HG02642 (cell line): ENCODE measurements at regions not wholly inside any gene's neighbourhood (a gene's known extent, or its start where the extent isn't known, plus 50 kb on each side); places are given as distances from the start of the nearest gene placed in this dataset.
"Not testable (repeated sequence)": the region's sequence is repeated elsewhere in the genome, so short reads cannot be mapped to it uniquely, and the experiment has no call there.

ENCODE experiments used
- ATAC-seq: cut with Tn5 transposase; IDR thresholded peaks from one replicate; pipeline ENCODE4 v1.9.1; 2021; ENCODE audit warnings: mild to moderate bottlenecking; ENCODE audit not compliant: unreplicated experiment, poor library complexity

GRCh38 chr18:1097991-1098735, 193.5 kb downstream of the ADCYAP1 start:
- ATAC-seq, result not testable (repeated sequence)

DNA sequence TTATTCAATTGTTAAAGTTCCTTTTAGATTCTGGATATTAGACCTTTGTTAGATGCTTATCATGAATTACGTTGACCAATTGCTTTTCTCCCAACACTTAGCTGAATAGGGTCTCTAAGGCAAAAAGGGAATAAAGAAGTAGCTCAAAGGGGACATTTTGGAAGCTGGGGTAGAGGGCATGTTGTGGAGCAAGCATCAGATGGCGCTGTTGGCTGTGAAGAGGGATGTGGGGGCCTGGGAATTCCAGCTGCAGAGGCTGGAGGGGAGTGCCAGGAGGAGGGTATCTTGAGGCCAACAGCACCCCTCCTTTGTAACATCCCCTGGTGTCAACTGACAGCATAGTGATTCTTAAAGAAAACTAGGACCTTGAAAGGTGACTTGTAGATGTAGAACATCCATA, 198.2 kb downstream of the ADCYAP1 start:
- no peak for ATAC-seq

GRCh38 chr18:1103537-1103936, 198.9 kb downstream of the ADCYAP1 start:
- ATAC-seq, result no peak

DNA sequence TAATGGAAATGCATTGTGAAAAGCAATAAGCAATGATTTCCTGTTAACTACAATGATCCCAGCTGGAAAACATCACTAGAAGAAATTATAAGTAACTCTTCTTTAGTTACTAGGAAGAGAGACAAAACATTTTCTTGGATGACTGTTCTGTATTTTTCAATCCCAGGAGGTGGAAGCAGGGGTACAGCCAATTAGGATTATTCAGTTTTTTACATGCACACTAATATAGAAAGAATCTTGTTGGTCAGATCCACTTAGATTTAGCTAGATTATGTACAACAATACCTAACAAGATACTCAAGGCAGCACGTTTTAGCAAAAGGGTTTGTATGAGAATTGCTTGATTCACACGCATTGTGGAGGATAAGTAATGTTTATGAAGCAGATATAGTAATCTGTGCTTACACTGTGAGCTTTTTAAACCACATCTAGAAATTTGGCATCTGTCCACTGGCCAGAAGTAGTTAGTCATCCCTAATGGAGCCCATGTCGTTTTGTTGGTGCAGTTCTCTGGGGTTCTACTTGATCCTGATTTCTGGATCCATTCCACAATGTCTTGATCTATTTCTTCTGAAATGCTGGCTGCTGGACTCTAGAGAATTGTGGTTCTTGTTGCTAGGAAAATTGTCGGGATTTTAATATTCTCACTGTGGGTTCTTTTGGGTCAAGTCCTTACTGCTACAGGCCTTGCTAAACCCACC, 199.7 kb downstream of the ADCYAP1 start:
- no peak for ATAC-seq

DNA sequence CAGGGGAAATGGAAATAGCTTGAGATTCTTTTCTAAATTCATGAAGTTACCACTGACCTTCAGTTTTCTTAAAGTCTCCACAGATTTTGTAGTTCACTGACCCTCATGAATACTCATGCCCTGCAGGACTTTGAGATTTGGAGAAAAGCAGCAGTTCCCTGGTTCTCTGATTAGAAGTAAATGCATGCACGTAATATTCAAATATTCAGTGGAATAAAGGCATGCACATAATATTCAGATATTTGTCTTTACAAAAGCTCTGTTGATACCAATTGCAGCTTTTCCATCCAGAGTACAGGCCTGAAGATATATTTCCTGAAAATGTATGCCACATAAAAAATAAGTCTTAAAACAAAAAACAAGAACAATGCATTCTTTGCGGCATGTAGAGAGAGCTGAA, 219.8 kb downstream of the ADCYAP1 start:
- ATAC-seq, result no peak

DNA sequence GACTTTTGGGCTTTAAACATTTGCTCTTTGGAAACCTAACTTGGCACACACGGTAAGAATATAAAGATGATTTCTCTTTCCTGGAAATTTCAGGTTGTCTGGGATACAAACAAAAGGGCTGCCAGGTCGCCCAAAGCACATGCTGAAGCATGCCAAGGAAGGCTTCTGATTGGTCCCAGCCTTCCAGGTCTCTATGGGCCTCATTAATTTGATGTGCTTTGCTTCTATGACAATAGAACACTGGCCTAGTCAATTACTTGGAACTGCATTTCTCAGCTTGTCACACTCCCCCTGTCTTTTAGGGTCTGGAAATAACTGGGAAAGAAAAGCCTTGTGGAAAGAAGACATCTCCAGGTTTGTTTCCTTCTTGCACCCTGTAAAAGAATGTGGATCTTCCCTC, 228.9 kb downstream of the ADCYAP1 start:
- no peak for ATAC-seq

DNA sequence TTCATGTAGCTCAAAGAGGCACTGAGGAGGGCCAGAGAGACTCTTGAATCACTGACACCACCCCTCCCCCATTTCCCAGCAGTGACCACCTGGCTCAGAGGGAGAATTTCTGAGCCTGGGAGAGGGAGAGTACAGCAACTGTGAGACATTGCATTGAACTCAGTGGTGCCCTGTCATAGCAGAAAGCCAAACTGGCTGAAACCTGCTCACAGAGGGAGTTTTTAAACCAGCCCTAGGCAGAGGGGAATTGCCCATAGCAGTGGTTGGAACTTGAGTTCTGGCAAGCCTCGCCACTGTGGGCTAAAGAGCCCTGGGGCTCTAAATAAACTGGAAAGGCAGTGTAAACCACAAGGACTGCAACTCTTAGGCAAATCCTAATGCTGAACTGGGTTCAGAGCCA, 243.1 kb downstream of the ADCYAP1 start:
- no peak for ATAC-seq

- ATAC-seq, result no peak
Measured at GRCh38 chr18:1149709-1150108, 245.0 kb downstream of the ADCYAP1 start.

- ATAC-seq, result no peak
Measured at GRCh38 chr18:1150344-1150743, 245.7 kb downstream of the ADCYAP1 start.

GRCh38 chr18:1152958-1153357, 248.3 kb downstream of the ADCYAP1 start:
- ATAC-seq, result not testable (repeated sequence)

DNA sequence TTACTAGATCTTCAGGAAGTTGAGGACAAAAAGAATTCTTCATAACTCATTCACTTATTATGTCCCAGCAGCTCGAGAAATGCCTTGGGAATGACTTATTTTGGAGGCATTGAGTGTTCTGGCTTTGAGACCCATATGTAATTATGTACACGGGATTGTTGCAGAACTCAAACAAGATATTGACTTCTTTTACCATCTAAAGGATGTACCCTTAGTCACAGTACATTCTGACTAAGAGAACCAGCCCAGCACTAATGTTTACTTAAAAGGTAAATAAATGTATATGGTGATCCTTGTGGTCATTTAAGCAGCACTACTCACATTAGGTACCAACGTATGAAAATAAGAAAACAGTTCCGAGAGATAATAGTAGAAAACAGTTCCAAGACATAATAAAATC, 268.9 kb downstream of the ADCYAP1 start:
- ATAC-seq, result no peak

DNA sequence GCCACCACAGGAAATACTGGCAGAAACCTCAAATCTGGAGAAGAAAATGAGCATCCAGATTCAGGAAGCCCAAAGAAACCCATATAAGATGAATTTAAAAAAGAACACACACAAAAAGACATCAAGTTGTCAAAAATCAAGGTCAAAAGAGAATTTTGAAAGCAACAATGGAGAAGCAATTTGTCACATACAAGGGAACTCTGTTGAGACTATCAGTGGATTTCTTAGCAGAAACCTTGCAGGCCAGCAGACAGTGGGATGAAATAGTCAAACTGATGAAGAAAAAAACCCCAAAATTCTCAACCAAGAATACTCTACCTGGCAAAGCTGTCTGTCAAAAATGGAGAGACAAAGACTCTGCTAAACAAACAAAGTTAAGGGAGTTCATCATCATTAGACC, 272.6 kb downstream of the ADCYAP1 start:
- ATAC-seq, result no peak

DNA sequence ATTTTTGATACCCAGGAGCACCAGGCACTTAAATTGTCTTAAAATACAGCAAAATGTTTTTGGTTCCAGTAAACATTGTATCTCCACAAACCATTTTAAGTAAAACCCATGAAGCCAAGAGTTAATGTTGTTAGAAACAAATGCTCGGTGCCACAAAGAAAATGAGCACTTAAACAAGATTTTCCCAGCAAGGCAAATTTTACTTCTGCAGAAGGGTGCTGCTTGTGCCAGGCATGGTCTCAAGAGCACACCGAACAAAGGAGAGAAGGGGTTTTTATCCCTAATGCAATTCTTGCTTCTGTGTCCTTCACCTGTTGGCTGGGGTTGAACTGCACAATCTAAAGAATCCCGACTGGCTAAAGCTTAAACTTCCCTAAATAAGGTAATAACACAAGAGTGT, 286.7 kb downstream of the ADCYAP1 start:
- ATAC-seq, result no peak

- no peak for ATAC-seq
Measured at GRCh38 chr18:1213126-1213525, 308.5 kb downstream of the ADCYAP1 start.

DNA sequence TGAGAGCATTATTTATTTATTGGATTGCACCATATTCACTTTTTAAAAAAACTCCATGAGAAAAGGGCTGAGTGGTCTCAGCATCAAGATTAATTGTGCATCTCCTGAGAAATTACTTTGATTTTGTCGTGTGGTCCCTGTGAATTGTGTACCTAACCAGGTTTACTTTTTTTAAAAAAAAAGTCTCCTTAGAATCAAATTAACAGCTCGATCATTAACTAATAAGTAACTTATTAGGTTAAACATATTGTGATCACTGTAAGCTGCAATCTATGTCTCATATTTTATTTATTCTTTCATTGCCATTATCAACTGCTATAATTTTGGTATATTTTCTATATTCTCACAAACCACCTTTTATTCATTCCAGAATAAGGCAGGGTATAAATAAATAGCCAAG, 318.2 kb downstream of the ADCYAP1 start:
- ATAC-seq, result no peak

DNA sequence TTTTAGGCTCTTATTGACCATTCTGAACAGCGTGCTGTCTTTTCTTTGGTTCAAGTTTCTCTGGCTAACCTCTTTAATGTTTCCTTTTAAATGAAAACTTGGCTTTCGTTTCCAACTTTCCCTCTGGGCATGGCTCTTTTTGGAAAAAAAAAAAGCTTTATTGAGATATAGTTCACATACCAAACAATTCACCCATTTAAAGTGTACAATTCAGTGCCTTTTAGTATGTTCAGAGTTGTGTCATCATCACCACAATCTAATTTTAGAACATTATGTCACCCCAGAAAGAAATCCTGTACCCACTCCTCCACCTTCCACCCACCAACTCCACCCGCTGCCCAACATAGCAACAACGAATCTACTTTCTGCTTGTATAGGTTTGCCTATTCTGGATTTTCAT, 322.4 kb downstream of the ADCYAP1 start:
- no peak for ATAC-seq

DNA sequence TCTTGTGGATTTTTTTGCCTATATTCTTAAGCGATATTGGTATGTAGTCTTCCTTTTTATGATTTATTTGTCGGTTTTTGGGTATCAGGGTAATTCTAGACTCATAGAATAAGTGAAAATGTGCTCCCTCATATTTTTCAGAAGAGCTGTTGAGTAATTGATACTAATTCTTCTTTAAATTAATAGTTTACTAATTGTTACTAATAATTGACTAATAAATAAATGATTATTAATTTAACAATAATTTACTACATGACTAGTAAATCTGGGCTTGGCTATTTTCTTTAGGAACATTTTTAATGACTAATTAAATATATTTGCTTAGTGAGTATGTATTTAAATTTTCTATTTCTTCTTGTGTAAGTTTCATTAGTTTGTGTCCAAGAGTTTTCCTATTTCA, 325.0 kb downstream of the ADCYAP1 start:
- no peak for ATAC-seq

GRCh38 chr18:1232867-1233266, 328.2 kb downstream of the ADCYAP1 start:
- ATAC-seq, result no peak

DNA sequence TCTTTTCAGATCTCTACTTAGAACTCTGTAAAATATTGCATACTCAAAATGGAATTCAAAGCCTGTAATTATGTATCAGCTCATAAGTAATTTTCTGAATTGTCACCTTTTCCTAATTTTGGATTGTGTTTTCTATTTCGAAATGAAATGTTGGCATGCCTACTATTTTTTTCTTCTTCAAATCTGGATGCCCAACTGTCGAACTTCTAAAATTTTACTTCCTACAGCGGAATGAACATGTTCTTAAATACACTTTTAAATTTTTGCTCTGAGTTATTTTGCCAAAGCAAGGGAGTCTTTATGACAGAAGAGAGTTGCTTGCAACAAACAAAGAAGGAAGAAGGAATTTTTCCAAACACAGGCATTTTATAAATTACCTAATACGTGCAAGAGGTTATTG, 336.0 kb downstream of the ADCYAP1 start:
- ATAC-seq, result no peak

DNA sequence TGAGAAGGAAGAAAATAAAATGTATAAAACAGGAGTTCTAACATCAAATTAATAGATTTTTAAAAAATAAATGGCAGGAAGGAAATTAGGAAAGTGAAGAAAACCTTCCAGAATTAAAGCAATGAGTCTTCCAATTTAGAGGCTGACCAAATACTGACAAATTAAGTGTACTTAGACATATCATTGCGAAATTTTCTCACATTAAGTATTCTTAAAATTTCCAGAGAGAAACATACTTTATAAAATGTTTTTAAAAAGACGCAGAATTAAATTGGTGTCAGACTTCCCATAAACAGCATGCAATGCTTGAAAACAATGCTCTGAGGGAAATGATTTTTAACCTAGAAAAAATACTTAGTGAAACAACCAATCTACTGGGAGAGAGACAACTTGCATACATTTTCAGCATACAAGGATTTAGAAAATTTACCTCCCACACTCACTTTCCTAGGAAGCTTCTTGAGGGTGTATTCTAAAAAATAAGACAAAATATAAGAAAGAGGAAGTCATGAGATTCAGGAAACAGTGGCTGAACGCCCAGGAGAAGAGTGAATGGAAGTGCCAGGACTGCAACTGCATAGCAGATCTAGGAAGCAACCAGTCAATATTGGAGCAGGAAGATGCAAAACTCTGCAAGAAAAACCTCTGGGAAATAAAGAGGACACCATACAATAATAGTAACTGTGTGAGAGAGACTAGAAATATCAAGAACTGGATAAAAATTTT, 339.9 kb downstream of the ADCYAP1 start:
- ATAC-seq, result no peak

DNA sequence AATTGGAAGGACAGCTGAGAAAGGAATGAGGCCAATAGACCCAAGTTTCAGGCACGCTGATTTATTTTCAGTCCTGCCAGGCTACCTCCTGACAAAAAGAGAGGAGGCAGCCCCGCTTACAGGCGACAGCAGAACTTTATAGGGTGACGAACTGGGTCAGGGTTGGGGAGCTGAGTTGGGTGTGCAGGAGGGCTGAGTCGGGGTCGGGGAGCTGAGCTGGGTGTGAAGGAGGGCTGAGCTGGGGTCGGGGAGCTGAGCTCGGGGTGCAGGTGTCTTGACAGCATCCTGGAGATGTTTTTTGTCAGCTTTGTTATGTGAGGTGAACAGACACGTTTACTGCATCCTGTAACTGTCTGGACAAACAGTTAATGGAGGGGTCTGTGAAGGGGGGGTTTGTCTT, 342.2 kb downstream of the ADCYAP1 start:
- no peak for ATAC-seq
